ENCODE measurements at regions not wholly inside any gene's neighbourhood (a gene's known extent, or its start where the extent isn't known, plus 50 kb on each side); places are given as distances from the start of the nearest gene placed in this dataset.

- Histone ChIP-seq H3K27ac (ENCODE audit: low read length) (no peak overlapping the region), H3K9me3 (ENCODE audit: low read length) (peaks cover 12% of the 10 kb centered on the region; the same call in 1 of the 2 replicates), H2AFZ (ENCODE audit: low read length) (no peak overlapping the region), H3K4me2 (ENCODE audit: low read length) (no peak overlapping the region), H3K36me3 (ENCODE audit: low read depth, low read length) (no peaks in the 10 kb centered on the region), H4K20me1 (ENCODE audit: low read length) (no peaks in the 10 kb centered on the region), H3K4me1 (ENCODE audit: insufficient read depth, low read length) (no peaks in the 10 kb centered on the region), H3K79me2 (ENCODE audit: low read length) (no peaks in the 10 kb centered on the region), H3K4me3 (ENCODE audit: low read length) (no peak overlapping the region), H3K9ac (ENCODE audit: low read length) (no peak overlapping the region), H3F3A (ENCODE audit: low read length, unreplicated experiment) (no peaks in the 10 kb centered on the region), H3K9me2 (replicated peaks; ENCODE audit: low read length) (no peaks in the 10 kb centered on the region), H3K27me3 (ENCODE audit: low read length) (no peaks in the 10 kb centered on the region)
- TF ChIP-seq CTCF (conservative IDR thresholded peaks at IDR 0.05; ENCODE audit: low read depth, low read length) (no peak), EZH2 (IDR thresholded peaks at IDR 0.05; ENCODE audit: low read length, unreplicated experiment) (no peak), EZH2phosphoT487 (IDR thresholded peaks at IDR 0.05; ENCODE audit: borderline replicate concordance, low read length) (no peak)
- CTCF ChIA-PET = no interaction called here
- no TSS peak for BruUV-seq (replicated peaks)
- no peak for ATAC-seq
- no peak for DNase-seq
- intact Hi-C loops (cut with micrococcal nuclease) = no loop called here
- POLR2A ChIA-PET (ENCODE audit: unreplicated experiment) = no interaction called here
These were observed 503.1 kb upstream of the AUTS2 start for GRCh38 chr7:69095127-69095526.

- no peaks in the 10 kb centered on the region for H3K4me1 ChIP-seq (ENCODE audit: insufficient read depth, low read length)
- no peak for ATAC-seq
- no peak for TF ChIP-seq CTCF (conservative IDR thresholded peaks at IDR 0.05; ENCODE audit: low read depth, low read length)
- no peak for TF ChIP-seq EZH2 (IDR thresholded peaks at IDR 0.05; ENCODE audit: low read length, unreplicated experiment)
- no peak for TF ChIP-seq EZH2phosphoT487 (IDR thresholded peaks at IDR 0.05; ENCODE audit: borderline replicate concordance, low read length)
- no peak overlapping the region for H3K9ac ChIP-seq (ENCODE audit: low read length)
- CTCF ChIA-PET = no interaction called here
- no peaks in the 10 kb centered on the region for H4K20me1 ChIP-seq (ENCODE audit: low read length)
- no peaks in the 10 kb centered on the region for H3K27me3 ChIP-seq (ENCODE audit: low read length)
- no peak overlapping the region for H3K4me3 ChIP-seq (ENCODE audit: low read length)
- peaks cover 12% of the 10 kb centered on the region; the same call in 1 of the 2 replicates for H3K9me3 ChIP-seq (ENCODE audit: low read length)
- no peaks in the 10 kb centered on the region for H3K36me3 ChIP-seq (ENCODE audit: low read depth, low read length)
- H3F3A ChIP-seq (ENCODE audit: low read length, unreplicated experiment) = no peaks in the 10 kb centered on the region
- no peaks in the 10 kb centered on the region for H3K79me2 ChIP-seq (ENCODE audit: low read length)
- no peak overlapping the region for H3K27ac ChIP-seq (ENCODE audit: low read length)
- H3K9me2 ChIP-seq (replicated peaks; ENCODE audit: low read length) = no peaks in the 10 kb centered on the region
- no TSS peak for BruUV-seq (replicated peaks)
- H2AFZ ChIP-seq (ENCODE audit: low read length) = no peak overlapping the region
- POLR2A ChIA-PET (ENCODE audit: unreplicated experiment) = no interaction called here
- H3K4me2 ChIP-seq (ENCODE audit: low read length) = no peak overlapping the region
- DNase-seq = no peak
- intact Hi-C loops (cut with micrococcal nuclease) = no loop called here
These were observed 502.6 kb upstream of the AUTS2 start for GRCh38 chr7:69095649-69096048.

- Histone ChIP-seq H3K36me3 (ENCODE audit: low read depth, low read length) (no peaks in the 10 kb centered on the region), H2AFZ (ENCODE audit: low read length) (no peak overlapping the region), H4K20me1 (ENCODE audit: low read length) (no peaks in the 10 kb centered on the region), H3F3A (ENCODE audit: low read length, unreplicated experiment) (no peaks in the 10 kb centered on the region), H3K27ac (ENCODE audit: low read length) (no peak overlapping the region), H3K9ac (ENCODE audit: low read length) (no peak overlapping the region), H3K9me3 (ENCODE audit: low read length) (no peaks in the 10 kb centered on the region), H3K4me3 (ENCODE audit: low read length) (no peak overlapping the region), H3K4me1 (ENCODE audit: insufficient read depth, low read length) (no peaks in the 10 kb centered on the region), H3K4me2 (ENCODE audit: low read length) (no peak overlapping the region), H3K79me2 (ENCODE audit: low read length) (no peaks in the 10 kb centered on the region), H3K27me3 (ENCODE audit: low read length) (no peaks in the 10 kb centered on the region), H3K9me2 (replicated peaks; ENCODE audit: low read length) (no peaks in the 10 kb centered on the region)
- ChIA-PET POLR2A (ENCODE audit: unreplicated experiment) (no interaction called here), CTCF (no interaction called here)
- no TSS peak for BruUV-seq (replicated peaks)
- intact Hi-C loops (cut with micrococcal nuclease) = no loop called here
- no peak for TF ChIP-seq EZH2 (IDR thresholded peaks at IDR 0.05; ENCODE audit: low read length, unreplicated experiment)
- no peak for TF ChIP-seq CTCF (conservative IDR thresholded peaks at IDR 0.05; ENCODE audit: low read depth, low read length)
- TF ChIP-seq EZH2phosphoT487 (IDR thresholded peaks at IDR 0.05; ENCODE audit: borderline replicate concordance, low read length) = no peak
- ATAC-seq = no peak
- no peak for DNase-seq
These were observed 494.3 kb upstream of the AUTS2 start for GRCh38 chr7:69104023-69104422.
